ENCODE measurements at regions not wholly inside any gene's neighbourhood (a gene's known extent, or its start where the extent isn't known, plus 50 kb on each side); places are given as distances from the start of the nearest gene placed in this dataset.

GRCh38 chr9:107869111-107869510 is 379.5 kb upstream of the KLF4 start:
- CTCF ChIA-PET = interaction anchor here (0.7 kb wide), 1 partner anchor 812 kb away, joined by 3 read pairs; no protein-coding TSS in a partner anchor
- POLR2A ChIA-PET (ENCODE audit: low non-redundant PET) = no interaction called here

GRCh38 chr9:107868186-107868585 is 378.6 kb upstream of the KLF4 start:
- no peak overlapping the region for H3K27ac ChIP-seq
- POLR2A ChIA-PET (ENCODE audit: low non-redundant PET) = no interaction called here
- CTCF ChIA-PET = no interaction called here
- TF ChIP-seq, protein P1, sequence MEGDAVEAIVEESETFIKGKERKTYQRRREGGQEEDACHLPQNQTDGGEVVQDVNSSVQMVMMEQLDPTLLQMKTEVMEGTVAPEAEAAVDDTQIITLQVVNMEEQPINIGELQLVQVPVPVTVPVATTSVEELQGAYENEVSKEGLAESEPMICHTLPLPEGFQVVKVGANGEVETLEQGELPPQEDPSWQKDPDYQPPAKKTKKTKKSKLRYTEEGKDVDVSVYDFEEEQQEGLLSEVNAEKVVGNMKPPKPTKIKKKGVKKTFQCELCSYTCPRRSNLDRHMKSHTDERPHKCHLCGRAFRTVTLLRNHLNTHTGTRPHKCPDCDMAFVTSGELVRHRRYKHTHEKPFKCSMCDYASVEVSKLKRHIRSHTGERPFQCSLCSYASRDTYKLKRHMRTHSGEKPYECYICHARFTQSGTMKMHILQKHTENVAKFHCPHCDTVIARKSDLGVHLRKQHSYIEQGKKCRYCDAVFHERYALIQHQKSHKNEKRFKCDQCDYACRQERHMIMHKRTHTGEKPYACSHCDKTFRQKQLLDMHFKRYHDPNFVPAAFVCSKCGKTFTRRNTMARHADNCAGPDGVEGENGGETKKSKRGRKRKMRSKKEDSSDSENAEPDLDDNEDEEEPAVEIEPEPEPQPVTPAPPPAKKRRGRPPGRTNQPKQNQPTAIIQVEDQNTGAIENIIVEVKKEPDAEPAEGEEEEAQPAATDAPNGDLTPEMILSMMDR (conservative IDR thresholded peaks at IDR 0.05; ENCODE audit: low read depth) = no peak
- no peak for DNase-seq (ENCODE audit: low spot score)

More at GRCh38 chr9:107869111-107869510, 379.5 kb upstream of the KLF4 start:
- no peak overlapping the region for H3K27ac ChIP-seq
- no peak for DNase-seq (ENCODE audit: low spot score)
- TF ChIP-seq, protein P1 (conservative IDR thresholded peaks at IDR 0.05; ENCODE audit: low read depth) = no peak

GRCh38 chr9:107867738-107868137 is 378.2 kb upstream of the KLF4 start:
- CTCF ChIA-PET = no interaction called here
- TF ChIP-seq, protein P1 (conservative IDR thresholded peaks at IDR 0.05; ENCODE audit: low read depth) = no peak
- H3K27ac ChIP-seq = no peak overlapping the region
- DNase-seq (ENCODE audit: low spot score) = no peak
- POLR2A ChIA-PET (ENCODE audit: low non-redundant PET) = no interaction called here

GRCh38 chr9:107866711-107867311 is 377.2 kb upstream of the KLF4 start:
- ChIA-PET POLR2A (ENCODE audit: low non-redundant PET) (no interaction called here), CTCF (interaction anchor here (0.5 kb wide), 1 partner anchor 13 kb away, joined by 3 read pairs; no protein-coding TSS in a partner anchor)
- DNase-seq (ENCODE audit: low spot score) = no peak
- no peak overlapping the region for H3K27ac ChIP-seq
- TF ChIP-seq, protein P1 (conservative IDR thresholded peaks at IDR 0.05; ENCODE audit: low read depth) = no peak

DNA sequence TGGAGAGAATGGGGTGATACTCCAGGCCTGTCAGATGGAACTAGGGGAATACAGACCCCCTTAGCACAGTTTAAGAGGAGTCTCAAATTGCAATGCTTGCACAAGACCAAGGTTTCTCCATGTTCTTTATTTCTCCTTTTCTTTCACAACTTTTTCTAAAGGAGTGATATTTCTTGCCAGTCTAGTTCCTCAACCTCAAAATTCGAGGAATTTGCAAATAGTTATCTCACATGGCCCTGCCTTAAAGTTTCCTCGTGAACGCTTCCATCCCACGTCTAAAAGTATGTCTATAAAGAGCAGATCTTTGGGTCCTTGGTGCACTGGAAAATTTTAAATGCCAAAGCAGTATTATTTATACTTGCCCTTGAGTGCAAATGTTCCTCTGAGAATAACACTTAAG is 373.8 kb upstream of the KLF4 start:
- ChIA-PET POLR2A (ENCODE audit: low non-redundant PET) (no interaction called here), CTCF (no interaction called here)
- DNase-seq (ENCODE audit: low spot score) = no peak
- H3K27ac ChIP-seq = no peak overlapping the region
- TF ChIP-seq, protein P1 (conservative IDR thresholded peaks at IDR 0.05; ENCODE audit: low read depth) = no peak

- CTCF ChIA-PET = interaction anchor here (0.6 kb wide), 1 partner anchor 190 kb away, joined by 3 read pairs; no protein-coding TSS in a partner anchor
These were observed 373.3 kb upstream of the KLF4 start for GRCh38 chr9:107862881-107863280.

More at GRCh38 chr9:107862881-107863280, 373.3 kb upstream of the KLF4 start:
- POLR2A ChIA-PET (ENCODE audit: low non-redundant PET) = no interaction called here
- DNase-seq (ENCODE audit: low spot score) = no peak
- H3K27ac ChIP-seq = no peak overlapping the region
- TF ChIP-seq, protein P1 (conservative IDR thresholded peaks at IDR 0.05; ENCODE audit: low read depth) = no peak
